SU-DHL-6 (cell line): ENCODE measurements at regions not wholly inside any gene's neighbourhood (a gene's known extent, or its start where the extent isn't known, plus 50 kb on each side); places are given as distances from the start of the nearest gene placed in this dataset.

Experiments used
- H2AFZ ChIP-seq: fragments of 200-600 bp; sonication (generic); 2 replicates; pipeline ENCODE4 v1.6.1; 2014; ENCODE audit warnings: low read depth, mild to moderate bottlenecking, moderate library complexity, mixed read lengths, antibody characterized with exemption, low read length; ENCODE audit not compliant: severe bottlenecking
- H3F3A ChIP-seq: fragments of 200-600 bp; shearing (Covaris generic); 2 replicates; pipeline ENCODE4 v1.6.0; 2016; ENCODE audit warnings: antibody characterized with exemption, mild to moderate bottlenecking; ENCODE audit not compliant: insufficient read depth
- H3K27ac ChIP-seq: fragments of 200-600 bp; sonication (generic); 2 replicates; pipeline ENCODE4 v1.5.1; 2016; ENCODE audit warnings: low read depth, mild to moderate bottlenecking, low read length, moderate library complexity, mixed read lengths
- H3K27me3 ChIP-seq: fragments of 200-600 bp; sonication (generic), shearing (Covaris generic); 2 replicates; pipeline ENCODE4 v1.6.0; 2014; ENCODE audit warnings: mild to moderate bottlenecking, low read length
- H3K36me3 ChIP-seq: fragments of 200-600 bp; sonication (generic); 2 replicates; pipeline ENCODE4 v1.6.1; 2014; ENCODE audit warnings: mild to moderate bottlenecking, low read length, mixed read lengths
- H3K4me2 ChIP-seq: fragments of 300-600, 200-600 bp; shearing (Covaris generic), sonication (generic); 2 replicates; pipeline ENCODE4 v1.6.0; 2014; ENCODE audit warnings: low read length, low read depth, mild to moderate bottlenecking; ENCODE audit not compliant: poor library complexity, severe bottlenecking
- H3K4me3 ChIP-seq: fragments of 200-600 bp; sonication (generic); 2 replicates; pipeline ENCODE4 v1.5.1; 2014; ENCODE audit warnings: antibody characterized with exemption, low read length, mild to moderate bottlenecking, mixed read lengths; ENCODE audit not compliant: insufficient read depth, poor library complexity, severe bottlenecking
- H3K79me2 ChIP-seq: fragments of 200-600 bp; sonication (generic); 2 replicates; pipeline ENCODE4 v1.6.1; 2014; ENCODE audit warnings: mild to moderate bottlenecking, low read length, moderate library complexity; ENCODE audit not compliant: insufficient read depth
- H3K9ac ChIP-seq: fragments of 200-600 bp; sonication (generic); 2 replicates; pipeline ENCODE4 v1.7.0; 2014; ENCODE audit warnings: mild to moderate bottlenecking, low read length
- H3K9me2 ChIP-seq: fragments of 200-600 bp; sonication (generic); replicated peaks from 2 replicates; pipeline ENCODE4 v1.6.1; 2014; ENCODE audit warnings: low read length; ENCODE audit not compliant: insufficient read depth
- H3K9me3 ChIP-seq: fragments of 200-600 bp; sonication (generic); 2 replicates; pipeline ENCODE4 v1.6.1; 2014; ENCODE audit warnings: low read length, mixed read lengths; ENCODE audit not compliant: insufficient read depth
- H4K20me1 ChIP-seq: fragments of 200-600 bp; sonication (generic); 2 replicates; pipeline ENCODE4 v1.6.1; 2014; ENCODE audit warnings: low read depth, mild to moderate bottlenecking, antibody characterized with exemption, low read length, moderate library complexity, mixed read lengths
- EZH2phosphoT487 ChIP-seq: fragments of 200-600 bp; sonication (generic), shearing (Covaris generic); conservative IDR thresholded peaks from 2 replicates; pipeline ENCODE4 v1.6.1; 2018; ENCODE audit warnings: mild to moderate bottlenecking, antibody characterized with exemption, low read length, moderate library complexity, mixed read lengths
- TF ChIP-seq, protein P1 (sequence below): fragments of 200-600 bp; sonication (generic); IDR thresholded peaks from one replicate; pipeline ENCODE4 v1.5.1; 2017; ENCODE audit warnings: antibody characterized with exemption, mild to moderate bottlenecking, low read length, moderate library complexity; ENCODE audit not compliant: insufficient read depth, poor library complexity, severe bottlenecking

DNA sequence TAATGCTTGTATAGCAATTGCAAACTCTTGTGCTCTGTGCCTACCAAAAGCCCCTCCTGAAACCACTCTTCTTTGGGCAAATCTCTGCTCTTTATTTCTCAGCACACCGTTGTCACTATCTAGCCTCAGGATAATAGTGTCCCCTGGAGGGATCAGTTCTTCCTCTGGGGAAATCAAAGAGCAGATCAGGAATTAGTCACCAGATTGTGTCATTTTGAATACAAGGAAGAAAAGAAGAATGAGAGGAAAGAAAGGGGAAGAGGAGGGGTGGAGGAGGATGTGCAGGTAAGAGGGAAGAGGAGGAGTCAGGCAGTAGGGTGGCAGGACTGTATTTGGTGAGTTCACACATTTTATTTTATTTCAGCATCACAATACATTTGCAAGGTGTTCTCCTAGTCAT lies 256.4 kb downstream of the GRIN2B start:
- no peak overlapping the region for H3K4me2 ChIP-seq
- H3K9me2 ChIP-seq, result no peaks in the 10 kb centered on the region

GRCh38 chr12:13724136-13724535 lies 257.3 kb downstream of the GRIN2B start:
- no peaks in the 10 kb centered on the region for H3F3A ChIP-seq
- no peak overlapping the region for H3K4me2 ChIP-seq
- no peaks in the 10 kb centered on the region for H3K9me2 ChIP-seq
- no peak overlapping the region for H2AFZ ChIP-seq
- no peaks in the 10 kb centered on the region for H3K36me3 ChIP-seq
- H3K27ac ChIP-seq, result no peak overlapping the region
- no peaks in the 10 kb centered on the region for H3K79me2 ChIP-seq
- H3K27me3 ChIP-seq, result no peaks in the 10 kb centered on the region
- H3K9ac ChIP-seq, result no peak overlapping the region
- H4K20me1 ChIP-seq, result no peaks in the 10 kb centered on the region
- TF ChIP-seq, protein P1, sequence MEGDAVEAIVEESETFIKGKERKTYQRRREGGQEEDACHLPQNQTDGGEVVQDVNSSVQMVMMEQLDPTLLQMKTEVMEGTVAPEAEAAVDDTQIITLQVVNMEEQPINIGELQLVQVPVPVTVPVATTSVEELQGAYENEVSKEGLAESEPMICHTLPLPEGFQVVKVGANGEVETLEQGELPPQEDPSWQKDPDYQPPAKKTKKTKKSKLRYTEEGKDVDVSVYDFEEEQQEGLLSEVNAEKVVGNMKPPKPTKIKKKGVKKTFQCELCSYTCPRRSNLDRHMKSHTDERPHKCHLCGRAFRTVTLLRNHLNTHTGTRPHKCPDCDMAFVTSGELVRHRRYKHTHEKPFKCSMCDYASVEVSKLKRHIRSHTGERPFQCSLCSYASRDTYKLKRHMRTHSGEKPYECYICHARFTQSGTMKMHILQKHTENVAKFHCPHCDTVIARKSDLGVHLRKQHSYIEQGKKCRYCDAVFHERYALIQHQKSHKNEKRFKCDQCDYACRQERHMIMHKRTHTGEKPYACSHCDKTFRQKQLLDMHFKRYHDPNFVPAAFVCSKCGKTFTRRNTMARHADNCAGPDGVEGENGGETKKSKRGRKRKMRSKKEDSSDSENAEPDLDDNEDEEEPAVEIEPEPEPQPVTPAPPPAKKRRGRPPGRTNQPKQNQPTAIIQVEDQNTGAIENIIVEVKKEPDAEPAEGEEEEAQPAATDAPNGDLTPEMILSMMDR, result no peak
- TF ChIP-seq EZH2phosphoT487, result no peak
- no peaks in the 10 kb centered on the region for H3K9me3 ChIP-seq
- no peak overlapping the region for H3K4me3 ChIP-seq

More for the DNA sequence above, 256.4 kb downstream of the GRIN2B start:
- H3F3A ChIP-seq, result no peaks in the 10 kb centered on the region
- H3K36me3 ChIP-seq, result no peaks in the 10 kb centered on the region
- H4K20me1 ChIP-seq, result no peaks in the 10 kb centered on the region
- H3K4me3 ChIP-seq, result no peak overlapping the region
- TF ChIP-seq, protein P1, result no peak
- no peak for TF ChIP-seq EZH2phosphoT487
- no peak overlapping the region for H2AFZ ChIP-seq
- no peaks in the 10 kb centered on the region for H3K27me3 ChIP-seq
- no peaks in the 10 kb centered on the region for H3K9me3 ChIP-seq
- H3K79me2 ChIP-seq, result no peaks in the 10 kb centered on the region
- no peak overlapping the region for H3K27ac ChIP-seq
- no peak overlapping the region for H3K9ac ChIP-seq

DNA sequence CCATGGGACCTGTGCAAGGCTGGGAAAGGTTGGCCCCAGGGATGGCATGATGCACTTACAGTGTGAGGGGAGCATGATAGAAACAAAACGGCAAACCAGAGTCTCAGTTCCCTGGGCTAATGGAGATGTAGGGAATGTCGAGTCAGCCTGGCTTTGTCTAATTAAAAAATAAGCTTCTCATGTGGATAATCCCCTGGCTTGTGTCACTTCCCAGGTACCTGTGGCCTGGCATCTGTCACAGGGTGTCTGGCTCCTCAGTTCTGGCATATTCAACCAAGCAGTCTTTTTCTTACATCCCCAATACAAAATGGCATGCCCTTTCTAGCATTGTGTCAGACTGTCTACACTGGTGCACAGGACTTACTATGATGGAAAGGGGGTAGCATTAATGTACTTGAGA lies 261.4 kb downstream of the GRIN2B start:
- Histone ChIP-seq H4K20me1 (no peaks in the 10 kb centered on the region), H3K4me3 (no peak overlapping the region), H3K9me3 (no peaks in the 10 kb centered on the region), H3K9ac (no peak overlapping the region), H3K9me2 (no peaks in the 10 kb centered on the region), H3K79me2 (no peaks in the 10 kb centered on the region), H3K27me3 (no peaks in the 10 kb centered on the region), H3K27ac (no peak overlapping the region), H3K36me3 (no peaks in the 10 kb centered on the region), H2AFZ (no peak overlapping the region), H3F3A (no peaks in the 10 kb centered on the region), H3K4me2 (no peak overlapping the region)
- TF ChIP-seq, protein P1, result no peak
- no peak for TF ChIP-seq EZH2phosphoT487

DNA sequence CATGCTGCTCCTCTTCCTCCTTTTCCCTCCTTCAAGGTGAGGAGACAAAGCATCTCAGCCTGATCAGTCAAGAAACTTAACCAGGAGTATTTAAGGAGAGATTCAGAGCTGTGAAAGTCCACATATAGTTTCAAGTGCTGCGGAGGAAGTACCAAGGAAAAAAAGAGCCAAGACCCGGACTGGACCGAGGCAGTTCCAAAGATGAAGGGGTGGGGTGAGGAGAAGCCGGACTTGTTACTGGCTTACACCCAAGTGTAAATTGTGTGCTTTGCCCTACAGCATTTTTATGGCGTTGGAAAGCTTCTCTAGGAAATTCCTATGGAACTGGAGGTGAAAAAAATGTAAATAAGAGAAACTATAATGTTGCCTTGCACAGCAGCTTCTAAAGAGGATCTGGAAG lies 263.1 kb downstream of the GRIN2B start:
- Histone ChIP-seq H3K79me2 (no peaks in the 10 kb centered on the region), H3F3A (no peaks in the 10 kb centered on the region), H3K27ac (no peak overlapping the region), H3K9me3 (no peaks in the 10 kb centered on the region), H3K9ac (no peak overlapping the region), H2AFZ (no peak overlapping the region), H3K9me2 (no peaks in the 10 kb centered on the region), H3K4me3 (no peak overlapping the region), H4K20me1 (no peaks in the 10 kb centered on the region), H3K4me2 (no peak overlapping the region), H3K36me3 (no peaks in the 10 kb centered on the region), H3K27me3 (no peaks in the 10 kb centered on the region)
- TF ChIP-seq EZH2phosphoT487, result no peak
- TF ChIP-seq, protein P1, result no peak
